ENCODE measurements at regions not wholly inside any gene's neighbourhood (a gene's known extent, or its start where the extent isn't known, plus 50 kb on each side); places are given as distances from the start of the nearest gene placed in this dataset.
A peak's percentile ranks its signal among the peaks of the same experiment; 100 is the strongest.

DNA sequence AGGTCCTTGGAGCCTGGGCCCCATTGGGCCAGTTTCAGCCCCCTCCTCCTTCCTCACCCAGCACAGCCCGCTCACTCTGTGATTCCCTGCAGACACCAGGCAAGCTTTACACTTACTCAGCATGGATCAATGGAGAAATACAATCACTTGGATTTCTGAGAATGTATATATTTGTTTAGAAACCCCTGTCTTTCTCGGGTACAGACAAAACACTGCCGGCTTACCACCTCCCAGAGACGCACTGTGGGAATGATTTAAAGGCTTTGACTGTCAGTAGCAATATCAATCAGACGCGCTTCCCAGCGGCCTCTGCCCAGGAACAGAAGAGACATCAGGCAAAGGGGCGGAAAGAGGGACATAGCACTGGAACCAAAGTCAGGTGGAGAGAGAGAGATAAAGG, 186.5 kb downstream of the MAFB start:
- Histone ChIP-seq H3K27me3 (ENCODE audit: control insufficient read depth, insufficient read depth, low read length) (no peaks in the 10 kb centered on the region), H3K4me3 (ENCODE audit: low read depth, low read length) (no peak overlapping the region), H3K36me3 (ENCODE audit: control insufficient read depth, insufficient read depth, low read length) (no peaks in the 10 kb centered on the region)
- TF ChIP-seq, protein P1, sequence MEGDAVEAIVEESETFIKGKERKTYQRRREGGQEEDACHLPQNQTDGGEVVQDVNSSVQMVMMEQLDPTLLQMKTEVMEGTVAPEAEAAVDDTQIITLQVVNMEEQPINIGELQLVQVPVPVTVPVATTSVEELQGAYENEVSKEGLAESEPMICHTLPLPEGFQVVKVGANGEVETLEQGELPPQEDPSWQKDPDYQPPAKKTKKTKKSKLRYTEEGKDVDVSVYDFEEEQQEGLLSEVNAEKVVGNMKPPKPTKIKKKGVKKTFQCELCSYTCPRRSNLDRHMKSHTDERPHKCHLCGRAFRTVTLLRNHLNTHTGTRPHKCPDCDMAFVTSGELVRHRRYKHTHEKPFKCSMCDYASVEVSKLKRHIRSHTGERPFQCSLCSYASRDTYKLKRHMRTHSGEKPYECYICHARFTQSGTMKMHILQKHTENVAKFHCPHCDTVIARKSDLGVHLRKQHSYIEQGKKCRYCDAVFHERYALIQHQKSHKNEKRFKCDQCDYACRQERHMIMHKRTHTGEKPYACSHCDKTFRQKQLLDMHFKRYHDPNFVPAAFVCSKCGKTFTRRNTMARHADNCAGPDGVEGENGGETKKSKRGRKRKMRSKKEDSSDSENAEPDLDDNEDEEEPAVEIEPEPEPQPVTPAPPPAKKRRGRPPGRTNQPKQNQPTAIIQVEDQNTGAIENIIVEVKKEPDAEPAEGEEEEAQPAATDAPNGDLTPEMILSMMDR (IDR thresholded peaks at IDR 0.05; ENCODE audit: insufficient read depth, low read length, poor library complexity, severe bottlenecking): no peak
- no peak for DNase-seq (ENCODE audit: low read depth)

DNA sequence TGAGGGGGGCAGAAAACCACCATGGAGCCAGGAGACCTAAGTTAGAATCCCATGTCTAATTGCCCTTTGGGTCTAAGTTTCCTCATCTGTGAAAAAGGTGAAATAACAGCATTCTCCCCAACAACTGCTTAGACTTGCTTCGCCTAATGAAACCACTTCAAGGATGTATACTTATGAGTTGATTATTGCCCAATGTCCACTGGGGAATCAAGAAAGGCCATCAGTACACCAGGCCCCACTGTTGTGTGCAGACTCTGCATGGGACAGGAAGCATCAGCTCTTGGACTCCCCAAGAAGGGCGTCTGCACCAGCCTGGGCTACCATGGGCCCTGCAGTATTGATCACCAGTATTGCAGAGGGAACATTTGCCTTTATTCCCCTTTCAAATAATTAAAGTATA, 189.6 kb downstream of the MAFB start:
- TF ChIP-seq, protein P1 (IDR thresholded peaks at IDR 0.05; ENCODE audit: insufficient read depth, low read length, poor library complexity, severe bottlenecking): no peak
- Histone ChIP-seq H3K36me3 (ENCODE audit: control insufficient read depth, insufficient read depth, low read length) (no peaks in the 10 kb centered on the region), H3K4me3 (ENCODE audit: low read depth, low read length) (no peak overlapping the region), H3K27me3 (ENCODE audit: control insufficient read depth, insufficient read depth, low read length) (no peaks in the 10 kb centered on the region)
- DNase-seq (ENCODE audit: low read depth): no peak

DNA sequence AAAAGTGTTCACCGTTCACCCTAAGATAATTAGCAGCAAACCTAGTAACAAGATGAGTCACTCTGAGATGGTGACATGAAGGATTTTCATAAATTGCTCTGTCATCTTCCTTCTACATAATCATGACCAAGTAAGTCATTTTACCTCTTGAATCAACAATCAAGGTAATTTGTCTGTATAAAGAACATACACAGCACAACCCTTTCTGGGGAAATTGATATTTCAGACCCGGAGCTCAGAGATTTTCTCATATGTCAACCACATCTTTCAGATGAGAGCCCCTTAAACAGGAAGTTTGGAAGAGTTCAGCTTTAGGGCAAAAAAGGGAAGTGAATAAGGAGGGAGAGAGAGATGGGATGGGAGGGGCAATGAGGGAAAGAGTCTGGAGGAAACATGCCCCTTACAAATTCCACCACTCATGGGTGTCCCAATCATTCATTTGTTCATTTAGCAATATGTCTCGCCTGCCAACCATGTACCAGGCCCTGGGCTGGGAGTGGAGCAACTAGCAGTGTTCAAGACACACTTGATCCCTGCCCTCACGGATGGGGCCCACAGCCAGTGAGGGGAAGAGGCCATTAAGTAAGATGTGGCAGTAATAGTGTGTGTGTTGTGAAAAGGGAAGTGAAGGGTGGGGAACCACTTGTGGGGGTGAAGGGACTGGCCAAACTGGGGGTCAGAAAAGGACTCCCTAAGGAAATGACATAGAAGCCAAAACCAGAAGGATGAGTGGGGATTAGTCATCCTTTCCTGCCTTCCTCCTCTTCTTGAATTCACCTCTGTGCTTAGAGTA, 190.9 kb downstream of the MAFB start:
- H3K4me3 ChIP-seq (ENCODE audit: low read depth, low read length): no peak overlapping the region
- TF ChIP-seq, protein P1 (IDR thresholded peaks at IDR 0.05; ENCODE audit: insufficient read depth, low read length, poor library complexity, severe bottlenecking): no peak
- DNase-seq (ENCODE audit: low read depth): no peak
- H3K36me3 ChIP-seq (ENCODE audit: control insufficient read depth, insufficient read depth, low read length): no peaks in the 10 kb centered on the region
- no peaks in the 10 kb centered on the region for H3K27me3 ChIP-seq (ENCODE audit: control insufficient read depth, insufficient read depth, low read length)

DNA sequence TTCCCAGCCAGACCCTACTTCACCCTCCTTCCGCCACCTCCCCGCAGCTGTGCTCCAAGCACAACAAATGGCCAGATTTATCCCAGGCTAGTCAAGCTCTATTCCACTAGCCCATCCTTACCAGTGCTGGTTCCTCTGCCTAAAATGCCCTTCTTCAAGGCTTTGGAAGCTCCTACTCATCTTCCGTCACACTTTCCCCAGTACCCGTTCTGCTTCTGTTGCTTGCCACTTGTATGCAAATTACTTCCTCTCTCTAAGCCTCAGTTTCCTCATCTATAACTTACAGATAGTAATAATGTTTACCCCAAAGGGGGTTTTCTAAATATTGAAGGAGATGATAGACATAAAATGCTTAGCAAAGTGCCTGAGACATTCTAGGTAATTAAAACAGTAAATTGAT, 193.1 kb downstream of the MAFB start:
- Histone ChIP-seq H3K27me3 (ENCODE audit: control insufficient read depth, insufficient read depth, low read length) (no peaks in the 10 kb centered on the region), H3K36me3 (ENCODE audit: control insufficient read depth, insufficient read depth, low read length) (no peaks in the 10 kb centered on the region), H3K4me3 (ENCODE audit: low read depth, low read length) (no peak overlapping the region)
- DNase-seq (ENCODE audit: low read depth): no peak
- TF ChIP-seq, protein P1 (IDR thresholded peaks at IDR 0.05; ENCODE audit: insufficient read depth, low read length, poor library complexity, severe bottlenecking): no peak

DNA sequence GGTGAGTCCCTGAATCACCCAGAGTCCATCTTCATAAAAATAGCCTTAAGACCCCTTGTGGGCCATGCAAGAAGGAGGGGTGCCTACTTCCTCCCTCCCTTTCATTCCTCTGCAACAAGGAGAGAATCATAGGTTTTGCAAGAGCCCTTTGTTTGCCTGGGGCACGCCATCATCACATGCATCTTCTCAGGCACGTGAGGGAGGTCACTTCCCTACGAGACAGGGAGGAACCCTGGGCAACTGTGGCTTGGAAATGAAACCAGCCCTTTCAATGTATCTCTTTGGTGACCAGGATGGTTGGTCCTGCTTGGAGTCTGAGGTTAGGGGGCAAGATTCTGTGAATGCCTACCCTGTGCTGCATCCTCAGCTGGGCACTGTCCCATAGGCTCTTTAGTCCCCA, 194.8 kb downstream of the MAFB start:
- Histone ChIP-seq H3K27me3 (ENCODE audit: control insufficient read depth, insufficient read depth, low read length) (no peaks in the 10 kb centered on the region), H3K4me3 (ENCODE audit: low read depth, low read length) (no peak overlapping the region), H3K36me3 (ENCODE audit: control insufficient read depth, insufficient read depth, low read length) (no peaks in the 10 kb centered on the region)
- TF ChIP-seq, protein P1 (IDR thresholded peaks at IDR 0.05; ENCODE audit: insufficient read depth, low read length, poor library complexity, severe bottlenecking): no peak
- DNase-seq (ENCODE audit: low read depth): no peak

DNA sequence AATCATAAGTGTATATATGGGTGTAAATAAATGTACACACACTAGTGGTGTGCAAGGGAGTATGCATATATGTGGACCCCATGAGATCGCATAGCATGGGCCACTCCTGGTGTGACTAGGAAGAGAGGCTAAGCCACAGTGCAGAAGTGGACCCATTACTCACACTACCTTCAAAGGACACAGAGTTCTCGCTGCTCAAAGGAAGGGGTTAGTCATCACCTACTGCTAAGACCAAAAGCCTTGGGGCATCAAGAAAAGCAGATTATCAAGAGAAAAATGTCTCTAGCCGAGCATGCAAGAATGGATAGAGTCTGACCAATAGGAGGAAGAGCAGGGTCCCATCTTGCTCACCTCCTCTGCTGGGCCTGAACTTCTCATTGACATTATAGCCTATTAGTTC, 195.5 kb downstream of the MAFB start:
- peak; percentile 28 for DNase-seq (ENCODE audit: low read depth)
- no peaks in the 10 kb centered on the region for H3K27me3 ChIP-seq (ENCODE audit: control insufficient read depth, insufficient read depth, low read length)
- TF ChIP-seq, protein P1 (IDR thresholded peaks at IDR 0.05; ENCODE audit: insufficient read depth, low read length, poor library complexity, severe bottlenecking): no peak
- no peak overlapping the region for H3K4me3 ChIP-seq (ENCODE audit: low read depth, low read length)
- no peaks in the 10 kb centered on the region for H3K36me3 ChIP-seq (ENCODE audit: control insufficient read depth, insufficient read depth, low read length)

All from kidney epithelial cell (primary cell).